ENCODE measurements at regions not wholly inside any gene's neighbourhood (a gene's known extent, or its start where the extent isn't known, plus 50 kb on each side); places are given as distances from the start of the nearest gene placed in this dataset.

GRCh38 chr9:135271425-135271824 lies 184.0 kb downstream of the OLFM1 start:
- no peak for DNase-seq (ENCODE audit: insufficient read length, low spot score)
- no peak for FAIRE-seq

GRCh38 chr9:135272608-135273007 lies 185.1 kb downstream of the OLFM1 start:
- FAIRE-seq (no peak), DNase-seq (ENCODE audit: insufficient read length, low spot score) (no peak)
- no peak for TF ChIP-seq CTCF (IDR thresholded peaks at IDR 0.05; ENCODE audit: insufficient read depth, missing control alignments)

More at GRCh38 chr9:135271425-135271824, 184.0 kb downstream of the OLFM1 start:
- no peak for TF ChIP-seq CTCF (IDR thresholded peaks at IDR 0.05; ENCODE audit: insufficient read depth, missing control alignments)

- DNase-seq (ENCODE audit: insufficient read length, low spot score) (no peak), FAIRE-seq (no peak)
- no peak for TF ChIP-seq CTCF (IDR thresholded peaks at IDR 0.05; ENCODE audit: insufficient read depth, missing control alignments)
Measured at GRCh38 chr9:135273008-135273407, 185.5 kb downstream of the OLFM1 start.

GRCh38 chr9:135275163-135275562 lies 187.7 kb downstream of the OLFM1 start:
- no peak for DNase-seq (ENCODE audit: insufficient read length, low spot score)
- FAIRE-seq = no peak
- no peak for TF ChIP-seq CTCF (IDR thresholded peaks at IDR 0.05; ENCODE audit: insufficient read depth, missing control alignments)

- TF ChIP-seq CTCF (IDR thresholded peaks at IDR 0.05; ENCODE audit: insufficient read depth, missing control alignments) = no peak
- no peak for DNase-seq (ENCODE audit: insufficient read length, low spot score)
- no peak for FAIRE-seq
Measured at GRCh38 chr9:135275571-135276289, 188.3 kb downstream of the OLFM1 start.

- TF ChIP-seq CTCF (IDR thresholded peaks at IDR 0.05; ENCODE audit: insufficient read depth, missing control alignments) = no peak
- DNase-seq (ENCODE audit: insufficient read length, low spot score) = no peak
- no peak for FAIRE-seq
Measured at GRCh38 chr9:135277219-135278201, 190.0 kb downstream of the OLFM1 start.

Measured in D721Med (cell line).